ENCODE measurements at regions not wholly inside any gene's neighbourhood (a gene's known extent, or its start where the extent isn't known, plus 50 kb on each side); places are given as distances from the start of the nearest gene placed in this dataset.

DNA sequence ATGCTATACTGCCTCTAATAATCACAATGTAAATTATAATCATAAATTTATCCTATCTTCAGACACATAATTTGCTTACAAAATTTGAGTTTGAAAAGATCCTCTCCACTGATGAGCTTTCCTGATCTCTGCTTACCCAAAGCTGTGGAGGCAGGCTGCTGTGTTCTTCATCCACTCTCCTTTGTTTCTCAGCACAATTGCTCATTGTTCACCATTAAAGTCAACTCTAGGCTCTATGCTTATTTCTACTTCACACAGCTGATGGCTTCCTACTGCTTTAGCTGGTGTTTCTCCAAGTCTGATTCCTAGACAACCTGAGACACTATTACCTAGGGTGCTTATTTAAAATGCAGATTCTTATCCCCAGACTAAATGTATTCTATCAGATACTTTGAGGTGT is 319.7 kb downstream of the PCDH18 start:
- TF ChIP-seq POLR2A (IDR thresholded peaks at IDR 0.05; ENCODE audit: low read depth, low read length): no peak
- no peak for TF ChIP-seq POLR2AphosphoS5 (IDR thresholded peaks at IDR 0.05; ENCODE audit: low read depth, low read length)
- TF ChIP-seq TAF1 (IDR thresholded peaks at IDR 0.05; ENCODE audit: low read depth, low read length): no peak
- no peak for TF ChIP-seq SPI1 (IDR thresholded peaks at IDR 0.05; ENCODE audit: low read depth, low read length)
